ENCODE measurements at regions not wholly inside any gene's neighbourhood (a gene's known extent, or its start where the extent isn't known, plus 50 kb on each side); places are given as distances from the start of the nearest gene placed in this dataset.

DNA sequence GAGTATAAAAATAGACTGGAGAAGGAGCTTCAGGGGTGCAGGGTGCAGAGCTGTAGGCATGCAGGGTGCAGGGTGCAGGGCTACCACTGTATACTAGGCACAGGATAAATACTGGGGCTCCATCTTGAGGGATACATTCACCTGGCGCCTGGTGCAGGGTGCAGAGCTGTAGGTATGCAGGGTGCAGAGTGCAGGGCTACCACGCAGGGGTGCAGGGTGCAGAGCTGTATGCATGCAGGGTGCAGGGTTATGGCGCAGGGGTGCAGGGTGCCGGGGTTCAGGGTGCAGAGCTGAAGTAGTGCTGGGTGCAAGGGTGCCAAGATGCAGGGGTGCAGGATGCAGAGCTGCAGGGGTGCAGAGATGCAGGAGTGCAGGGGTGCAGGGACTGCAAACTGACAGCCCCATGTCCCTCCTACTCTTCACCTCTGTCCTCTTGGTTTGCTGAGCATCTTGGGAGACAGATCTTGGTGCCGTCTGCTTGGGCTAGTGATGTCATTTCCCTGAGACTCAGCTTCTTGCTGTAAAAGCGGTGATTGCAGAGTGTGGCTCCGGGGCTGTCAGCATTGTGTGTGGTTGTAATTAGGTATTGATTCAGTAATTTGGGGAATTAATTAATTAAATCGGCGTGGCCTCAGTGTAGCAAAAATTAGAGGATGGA is 91.2 kb downstream of the ADRA2C start (continued):
- TF ChIP-seq POLR2AphosphoS5 (IDR thresholded peaks at IDR 0.05; ENCODE audit: low read depth, low read length) (no peak), GABPA (IDR thresholded peaks at IDR 0.05; ENCODE audit: low read depth) (no peak), JUND (IDR thresholded peaks at IDR 0.05) (no peak)

DNA sequence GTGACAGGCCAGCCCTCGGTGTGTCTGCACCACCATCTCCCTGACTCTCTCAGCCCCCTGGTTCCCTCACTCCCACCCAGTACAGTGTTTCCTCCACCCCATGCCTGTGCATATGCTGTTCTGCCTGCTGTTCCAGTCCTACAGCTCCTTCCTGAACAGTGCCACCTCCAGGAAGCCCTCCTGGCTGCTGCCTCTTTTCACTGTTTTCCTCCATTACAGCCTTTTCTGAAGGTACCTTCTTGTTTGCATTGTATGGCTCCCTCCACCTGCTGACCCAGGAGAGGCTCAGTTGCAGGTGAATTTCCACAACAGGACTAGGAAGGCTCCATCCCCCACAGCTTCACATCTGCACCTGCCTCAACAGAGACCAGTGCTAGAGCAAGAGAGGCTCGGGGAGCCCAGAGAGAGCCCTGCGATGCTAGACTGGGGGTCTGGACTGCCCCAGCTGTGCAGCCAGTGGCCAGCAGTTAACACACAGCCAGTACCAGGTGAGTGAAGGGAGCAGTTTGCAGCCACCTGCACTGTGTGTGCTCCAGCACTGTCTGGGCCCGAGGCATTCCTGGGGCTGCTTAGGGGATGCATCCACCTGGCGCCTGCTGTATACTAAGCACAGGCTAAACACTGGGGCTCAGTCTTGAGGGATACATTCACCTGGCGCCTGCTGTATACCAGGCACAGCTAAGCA is 92.0 kb downstream of the ADRA2C start:
- no peaks in the 10 kb centered on the region for H4K20me1 ChIP-seq (ENCODE audit: insufficient read depth)
- WGBS (ENCODE audit: low lambda C conversion rate), result 0% methylated on average over 2 of the region's 6 CpGs
- no peaks in the 10 kb centered on the region for H3K27me3 ChIP-seq (ENCODE audit: insufficient read depth)
- no peaks in the 10 kb centered on the region for H3F3A ChIP-seq (replicated peaks; ENCODE audit: insufficient read depth)
- no peak overlapping the region for H3K9ac ChIP-seq
- no peak overlapping the region for H2AFZ ChIP-seq (ENCODE audit: low read depth)
- no peaks in the 10 kb centered on the region for H3K36me3 ChIP-seq (replicated peaks in 1 of 2; ENCODE audit: control insufficient read depth in 1 of 2, insufficient read depth in 2 of 2, low read length in 1 of 2)
- no peak overlapping the region for H3K27ac ChIP-seq (ENCODE audit: low read depth in 2 of 2, low read length in 1 of 2)
- TF ChIP-seq SMC3 (IDR thresholded peaks at IDR 0.05; ENCODE audit: low read depth, low read length) (no peak), EP300 (IDR thresholded peaks at IDR 0.05; ENCODE audit: borderline replicate concordance in 1 of 2, low read depth in 1 of 2, low read length in 1 of 2) (no peak), SIN3A (IDR thresholded peaks at IDR 0.05; ENCODE audit: borderline replicate concordance, low read depth, low read length) (no peak), TCF12 (IDR thresholded peaks at IDR 0.05) (no peak), FOXJ3 (CRISPR knock-in tag; IDR thresholded peaks at IDR 0.05) (no peak), POLR2AphosphoS5 (IDR thresholded peaks at IDR 0.05; ENCODE audit: low read depth, low read length) (no peak), ELF1 (IDR thresholded peaks at IDR 0.05) (no peak), RXRA (IDR thresholded peaks at IDR 0.05; ENCODE audit: borderline replicate concordance, low read depth) (no peak), FOXM1 (IDR thresholded peaks at IDR 0.05; ENCODE audit: low read depth) (no peak), RCOR1 (IDR thresholded peaks at IDR 0.05; ENCODE audit: low read length) (no peak), RFX5 (IDR thresholded peaks at IDR 0.05; ENCODE audit: low read length) (no peak), TAF1 (IDR thresholded peaks at IDR 0.05; ENCODE audit: borderline replicate concordance, low read depth, low read length) (no peak), MXI1 (IDR thresholded peaks at IDR 0.05; ENCODE audit: low read depth, low read length) (no peak), CHD2 (IDR thresholded peaks at IDR 0.05; ENCODE audit: low read length, partially characterized antibody) (no peak)
- TF ChIP-seq, protein P1, sequence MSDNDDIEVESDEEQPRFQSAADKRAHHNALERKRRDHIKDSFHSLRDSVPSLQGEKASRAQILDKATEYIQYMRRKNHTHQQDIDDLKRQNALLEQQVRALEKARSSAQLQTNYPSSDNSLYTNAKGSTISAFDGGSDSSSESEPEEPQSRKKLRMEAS (IDR thresholded peaks at IDR 0.05; ENCODE audit: low read depth), result no peak
- TF ChIP-seq, protein P2, sequence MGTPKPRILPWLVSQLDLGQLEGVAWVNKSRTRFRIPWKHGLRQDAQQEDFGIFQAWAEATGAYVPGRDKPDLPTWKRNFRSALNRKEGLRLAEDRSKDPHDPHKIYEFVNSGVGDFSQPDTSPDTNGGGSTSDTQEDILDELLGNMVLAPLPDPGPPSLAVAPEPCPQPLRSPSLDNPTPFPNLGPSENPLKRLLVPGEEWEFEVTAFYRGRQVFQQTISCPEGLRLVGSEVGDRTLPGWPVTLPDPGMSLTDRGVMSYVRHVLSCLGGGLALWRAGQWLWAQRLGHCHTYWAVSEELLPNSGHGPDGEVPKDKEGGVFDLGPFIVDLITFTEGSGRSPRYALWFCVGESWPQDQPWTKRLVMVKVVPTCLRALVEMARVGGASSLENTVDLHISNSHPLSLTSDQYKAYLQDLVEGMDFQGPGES (IDR thresholded peaks at IDR 0.05; ENCODE audit: low read depth, low read length), result no peak
- TF ChIP-seq, protein P3, sequence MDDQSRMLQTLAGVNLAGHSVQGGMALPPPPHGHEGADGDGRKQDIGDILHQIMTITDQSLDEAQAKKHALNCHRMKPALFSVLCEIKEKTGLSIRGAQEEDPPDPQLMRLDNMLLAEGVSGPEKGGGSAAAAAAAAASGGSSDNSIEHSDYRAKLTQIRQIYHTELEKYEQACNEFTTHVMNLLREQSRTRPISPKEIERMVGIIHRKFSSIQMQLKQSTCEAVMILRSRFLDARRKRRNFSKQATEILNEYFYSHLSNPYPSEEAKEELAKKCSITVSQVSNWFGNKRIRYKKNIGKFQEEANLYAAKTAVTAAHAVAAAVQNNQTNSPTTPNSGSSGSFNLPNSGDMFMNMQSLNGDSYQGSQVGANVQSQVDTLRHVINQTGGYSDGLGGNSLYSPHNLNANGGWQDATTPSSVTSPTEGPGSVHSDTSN (IDR thresholded peaks at IDR 0.05), result no peak
- TF ChIP-seq, protein P4, sequence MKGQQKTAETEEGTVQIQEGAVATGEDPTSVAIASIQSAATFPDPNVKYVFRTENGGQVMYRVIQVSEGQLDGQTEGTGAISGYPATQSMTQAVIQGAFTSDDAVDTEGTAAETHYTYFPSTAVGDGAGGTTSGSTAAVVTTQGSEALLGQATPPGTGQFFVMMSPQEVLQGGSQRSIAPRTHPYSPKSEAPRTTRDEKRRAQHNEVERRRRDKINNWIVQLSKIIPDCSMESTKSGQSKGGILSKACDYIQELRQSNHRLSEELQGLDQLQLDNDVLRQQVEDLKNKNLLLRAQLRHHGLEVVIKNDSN (IDR thresholded peaks at IDR 0.05; ENCODE audit: borderline replicate concordance, low read depth), result no peak
- TF ChIP-seq, protein P5, sequence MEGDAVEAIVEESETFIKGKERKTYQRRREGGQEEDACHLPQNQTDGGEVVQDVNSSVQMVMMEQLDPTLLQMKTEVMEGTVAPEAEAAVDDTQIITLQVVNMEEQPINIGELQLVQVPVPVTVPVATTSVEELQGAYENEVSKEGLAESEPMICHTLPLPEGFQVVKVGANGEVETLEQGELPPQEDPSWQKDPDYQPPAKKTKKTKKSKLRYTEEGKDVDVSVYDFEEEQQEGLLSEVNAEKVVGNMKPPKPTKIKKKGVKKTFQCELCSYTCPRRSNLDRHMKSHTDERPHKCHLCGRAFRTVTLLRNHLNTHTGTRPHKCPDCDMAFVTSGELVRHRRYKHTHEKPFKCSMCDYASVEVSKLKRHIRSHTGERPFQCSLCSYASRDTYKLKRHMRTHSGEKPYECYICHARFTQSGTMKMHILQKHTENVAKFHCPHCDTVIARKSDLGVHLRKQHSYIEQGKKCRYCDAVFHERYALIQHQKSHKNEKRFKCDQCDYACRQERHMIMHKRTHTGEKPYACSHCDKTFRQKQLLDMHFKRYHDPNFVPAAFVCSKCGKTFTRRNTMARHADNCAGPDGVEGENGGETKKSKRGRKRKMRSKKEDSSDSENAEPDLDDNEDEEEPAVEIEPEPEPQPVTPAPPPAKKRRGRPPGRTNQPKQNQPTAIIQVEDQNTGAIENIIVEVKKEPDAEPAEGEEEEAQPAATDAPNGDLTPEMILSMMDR (IDR thresholded peaks at IDR 0.05), result no peak
- peaks cover 0 to 8% of the 10 kb centered on the region in 2 experiments; a peak in 1 of 4 replicates for H3K4me1 ChIP-seq (ENCODE audit: control insufficient read depth in 1 of 2, insufficient read depth in 2 of 2, low read depth in 1 of 2, low read length in 1 of 2)
- CTCF ChIA-PET, result interaction anchor here (0.8 to 1.1 kb wide), 4 partner anchors 18 to 91 kb away, joined by 3 to 4 read pairs (median 3); no protein-coding TSS in a partner anchor
- no peak overlapping the region for H3K4me2 ChIP-seq
- H3K4me3 ChIP-seq (ENCODE audit: low read depth in 2 of 2, low read length in 1 of 2), result no peak overlapping the region
- no peak for DNase-seq
- no peaks in the 10 kb centered on the region for H3K9me2 ChIP-seq
- no peaks in the 10 kb centered on the region for H3K9me3 ChIP-seq
- H3K79me2 ChIP-seq (ENCODE audit: insufficient read depth), result no peaks in the 10 kb centered on the region
- POLR2A ChIA-PET, result no interaction called here
